ENCODE measurements at regions not wholly inside any gene's neighbourhood (a gene's known extent, or its start where the extent isn't known, plus 50 kb on each side); places are given as distances from the start of the nearest gene placed in this dataset.

DNA sequence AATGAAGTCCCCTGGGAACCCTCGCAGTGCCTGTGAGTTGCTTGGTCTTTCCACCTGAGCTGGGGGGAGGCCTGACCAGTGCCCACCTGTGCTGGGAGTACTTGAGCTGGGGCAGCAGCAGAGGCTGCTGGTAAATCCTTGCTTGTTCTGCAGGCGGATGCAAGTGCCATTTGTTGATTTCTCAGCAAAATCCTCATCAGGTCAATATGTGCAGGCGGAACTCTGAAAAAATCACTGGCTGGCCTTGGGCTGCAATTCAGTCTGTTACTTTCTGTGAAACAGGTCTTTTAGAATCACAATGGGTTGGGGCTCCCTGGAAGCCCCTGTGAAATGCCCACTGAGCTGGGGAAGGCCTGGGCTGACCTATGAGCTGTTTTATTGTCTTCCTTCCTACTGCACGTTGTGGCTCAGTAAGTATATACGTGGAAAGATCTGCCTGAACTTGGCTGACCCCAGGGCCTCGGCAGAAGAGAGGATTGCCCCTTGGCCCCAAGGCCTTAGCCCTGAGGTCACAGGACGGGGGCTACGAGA, 182.0 kb upstream of the RGMA start:
- TF ChIP-seq, protein P1, sequence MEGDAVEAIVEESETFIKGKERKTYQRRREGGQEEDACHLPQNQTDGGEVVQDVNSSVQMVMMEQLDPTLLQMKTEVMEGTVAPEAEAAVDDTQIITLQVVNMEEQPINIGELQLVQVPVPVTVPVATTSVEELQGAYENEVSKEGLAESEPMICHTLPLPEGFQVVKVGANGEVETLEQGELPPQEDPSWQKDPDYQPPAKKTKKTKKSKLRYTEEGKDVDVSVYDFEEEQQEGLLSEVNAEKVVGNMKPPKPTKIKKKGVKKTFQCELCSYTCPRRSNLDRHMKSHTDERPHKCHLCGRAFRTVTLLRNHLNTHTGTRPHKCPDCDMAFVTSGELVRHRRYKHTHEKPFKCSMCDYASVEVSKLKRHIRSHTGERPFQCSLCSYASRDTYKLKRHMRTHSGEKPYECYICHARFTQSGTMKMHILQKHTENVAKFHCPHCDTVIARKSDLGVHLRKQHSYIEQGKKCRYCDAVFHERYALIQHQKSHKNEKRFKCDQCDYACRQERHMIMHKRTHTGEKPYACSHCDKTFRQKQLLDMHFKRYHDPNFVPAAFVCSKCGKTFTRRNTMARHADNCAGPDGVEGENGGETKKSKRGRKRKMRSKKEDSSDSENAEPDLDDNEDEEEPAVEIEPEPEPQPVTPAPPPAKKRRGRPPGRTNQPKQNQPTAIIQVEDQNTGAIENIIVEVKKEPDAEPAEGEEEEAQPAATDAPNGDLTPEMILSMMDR (IDR thresholded peaks at IDR 0.05; ENCODE audit: insufficient read depth, low read depth, low read length) = no peak
- TF ChIP-seq EZH2 (IDR thresholded peaks at IDR 0.05; ENCODE audit: insufficient read depth, low read length) = no peak
